IMR-90 (cell line): ENCODE measurements at regions not wholly inside any gene's neighbourhood (a gene's known extent, or its start where the extent isn't known, plus 50 kb on each side); places are given as distances from the start of the nearest gene placed in this dataset.

Experiments
- CTCF ChIP-seq: conservative IDR thresholded peaks from 2 replicates; pipeline ENCODE4 v1.5.1; 2012; ENCODE audit warnings: mild to moderate bottlenecking, low read depth, low read length, improper control_type of control experiment
- POLR2A ChIP-seq: IDR thresholded peaks from 2 replicates; pipeline ENCODE4 v1.6.1; 2012; ENCODE audit warnings: mild to moderate bottlenecking, low read depth, low read length
- SMC3 ChIP-seq: fragments of 150-350 bp; IDR thresholded peaks from 2 replicates; pipeline ENCODE4 v1.6.1; 2016; ENCODE audit warnings: low read depth, mild to moderate bottlenecking, antibody characterized with exemption, low read length, moderate library complexity

GRCh38 chr2:6074089-6074643 is 382.0 kb downstream of the SOX11 start:
- no peak for TF ChIP-seq CTCF
- no peak for TF ChIP-seq SMC3
- no peak for TF ChIP-seq POLR2A
